HEK293 (cell line): ENCODE measurements at regions not wholly inside any gene's neighbourhood (a gene's known extent, or its start where the extent isn't known, plus 50 kb on each side); places are given as distances from the start of the nearest gene placed in this dataset.

Experiments used
- CTCF ChIA-PET: fragments of 350-600 bp; formaldehyde crosslinking; extraction: SDS; loops from one replicate; lab custom pipeline; 2021; ENCODE audit warnings: antibody characterized with exemption; lab: Yijun Ruan, JAX
- POLR2A ChIA-PET: fragments of 300-600 bp; formaldehyde crosslinking; extraction: SDS; loops from one replicate; lab custom pipeline; 2020; ENCODE audit warnings: antibody characterized with exemption, inconsistent platforms; lab: Yijun Ruan, JAX
- H3K27ac ChIP-seq: fragments of 200-500 bp; sonication (Bioruptor generic); 2 replicates; pipeline ENCODE4 v1.5.1; 2014; ENCODE audit warnings: low read depth, low read length, control low read depth, inconsistent platforms; ENCODE audit errors: extremely low read depth
- H3K36me3 ChIP-seq, 2 experiments: fragments of 200-500 bp in 1 of 2; sonication (Bioruptor generic) in 1 of 2; 1 replicate in 1 of 2; 2 replicates in 1 of 2; pipeline ENCODE4 v1.5.1; 2014 to 2017; ENCODE audit warnings: inconsistent platforms in 2 of 2, low read length in 2 of 2; ENCODE audit not compliant: control insufficient read depth in 2 of 2, insufficient read depth in 1 of 2
- H3K4me1 ChIP-seq: fragments of 200-500 bp; sonication (Bioruptor generic); 2 replicates; pipeline ENCODE4 v1.5.1; 2014; ENCODE audit warnings: mild to moderate bottlenecking, low read length, inconsistent platforms; ENCODE audit not compliant: control insufficient read depth, insufficient read depth
- H3K4me3 ChIP-seq: 2 replicates; pipeline ENCODE4 v1.5.1; 2011; ENCODE audit warnings: low read depth, mild to moderate bottlenecking, control low read depth, low read length, moderate library complexity
- H3K9me3 ChIP-seq: fragments of 200-500 bp; sonication (Bioruptor generic); 2 replicates; pipeline ENCODE4 v1.5.1; 2014; ENCODE audit warnings: low read depth, low read length, inconsistent platforms; ENCODE audit not compliant: control insufficient read depth, insufficient read depth
- AEBP2 ChIP-seq: fragments of 450-650 bp; formaldehyde crosslinking; IDR thresholded peaks from 2 replicates; pipeline ENCODE4 v1.5.1; 2016; ENCODE audit warnings: missing biosample characterization, missing genetic modification characterization, borderline replicate concordance
- ATF2 ChIP-seq: fragments of 450-650 bp; formaldehyde crosslinking; IDR thresholded peaks from 2 replicates; pipeline ENCODE4 v1.5.1; 2016; ENCODE audit warnings: missing biosample characterization, missing genetic modification characterization, low read depth
- KLF16 ChIP-seq: fragments of 450-650 bp; formaldehyde crosslinking; IDR thresholded peaks from 2 replicates; pipeline ENCODE4 v1.5.1; 2017; ENCODE audit warnings: missing biosample characterization, missing genetic modification characterization
- MYNN ChIP-seq: fragments of 450-650 bp; formaldehyde crosslinking; IDR thresholded peaks from 2 replicates; pipeline ENCODE4 v1.5.1; 2016; ENCODE audit warnings: missing biosample characterization, missing genetic modification characterization, borderline replicate concordance
- OVOL3 ChIP-seq: fragments of 450-650 bp; formaldehyde crosslinking; IDR thresholded peaks from 2 replicates; pipeline ENCODE4 v1.5.1; 2016; ENCODE audit warnings: missing biosample characterization, missing genetic modification characterization
- SALL2 ChIP-seq: fragments of 450-650 bp; formaldehyde crosslinking; IDR thresholded peaks from 2 replicates; pipeline ENCODE4 v1.5.0; 2017; ENCODE audit warnings: missing biosample characterization, mild to moderate bottlenecking, missing genetic modification characterization, borderline replicate concordance
- SP3 ChIP-seq: fragments of 450-650 bp; formaldehyde crosslinking; IDR thresholded peaks from 2 replicates; pipeline ENCODE4 v1.5.1; 2016; ENCODE audit warnings: missing biosample characterization, missing genetic modification characterization
- ZNF23 ChIP-seq: fragments of 450-650 bp; formaldehyde crosslinking; IDR thresholded peaks from 2 replicates; pipeline ENCODE4 v1.5.1; 2016; ENCODE audit warnings: missing biosample characterization, missing genetic modification characterization, borderline replicate concordance
- ZNF24 ChIP-seq: fragments of 450-650 bp; formaldehyde crosslinking; IDR thresholded peaks from 2 replicates; pipeline ENCODE4 v1.5.1; 2016; ENCODE audit warnings: missing biosample characterization, missing genetic modification characterization
- ZNF248 ChIP-seq: fragments of 450-650 bp; formaldehyde crosslinking; IDR thresholded peaks from 2 replicates; pipeline ENCODE4 v1.5.1; 2017; ENCODE audit warnings: missing biosample characterization, missing genetic modification characterization
- ZNF324 ChIP-seq: fragments of 450-650 bp; formaldehyde crosslinking; IDR thresholded peaks from 2 replicates; pipeline ENCODE4 v1.5.1; 2016; ENCODE audit warnings: missing biosample characterization, missing genetic modification characterization
- ZNF335 ChIP-seq: fragments of 450-650 bp; formaldehyde crosslinking; conservative IDR thresholded peaks from 2 replicates; pipeline ENCODE4 v1.5.1; 2016; ENCODE audit warnings: missing biosample characterization, missing genetic modification characterization
- ZNF48 ChIP-seq: fragments of 450-650 bp; formaldehyde crosslinking; IDR thresholded peaks from 2 replicates; pipeline ENCODE4 v1.5.1; 2016; ENCODE audit warnings: missing biosample characterization, missing genetic modification characterization
- ZNF510 ChIP-seq: fragments of 450-650 bp; formaldehyde crosslinking; IDR thresholded peaks from 2 replicates; pipeline ENCODE4 v1.5.1; 2018; ENCODE audit warnings: mild to moderate bottlenecking, missing genetic modification characterization, missing biosample characterization; ENCODE audit not compliant: insufficient replicate concordance
- ZNF529 ChIP-seq: fragments of 450-650 bp; formaldehyde crosslinking; IDR thresholded peaks from 2 replicates; pipeline ENCODE4 v1.5.1; 2017; ENCODE audit warnings: missing genetic modification characterization, missing biosample characterization; ENCODE audit not compliant: insufficient replicate concordance
- ZNF707 ChIP-seq: fragments of 450-650 bp; formaldehyde crosslinking; IDR thresholded peaks from 2 replicates; pipeline ENCODE4 v1.5.1; 2016; ENCODE audit warnings: missing biosample characterization, missing genetic modification characterization
- ZNF747 ChIP-seq: fragments of 450-650 bp; formaldehyde crosslinking; IDR thresholded peaks from 2 replicates; pipeline ENCODE4 v1.5.1; 2016; ENCODE audit warnings: missing biosample characterization, missing genetic modification characterization
- ZNF791 ChIP-seq: fragments of 450-650 bp; formaldehyde crosslinking; IDR thresholded peaks from 2 replicates; pipeline ENCODE4 v1.5.1; 2016; ENCODE audit warnings: missing biosample characterization, missing genetic modification characterization
- ZSCAN16 ChIP-seq: fragments of 450-650 bp; formaldehyde crosslinking; IDR thresholded peaks from 2 replicates; pipeline ENCODE4 v1.5.1; 2016; ENCODE audit warnings: missing biosample characterization, missing genetic modification characterization

GRCh38 chr18:72922895-72923294 lies 55.1 kb upstream of the NETO1 start:
- ChIA-PET CTCF (no interaction called here), POLR2A (no interaction called here)
- Histone ChIP-seq H3K9me3 (no peaks in the 10 kb centered on the region), H3K27ac (no peak overlapping the region), H3K36me3 (no peaks in the 10 kb centered on the region), H3K4me1 (no peaks in the 10 kb centered on the region), H3K4me3 (no peak overlapping the region)
- TF ChIP-seq ATF2, result no peak
- TF ChIP-seq ZNF335, result no peak
- no peak for TF ChIP-seq ZNF529
- TF ChIP-seq ZSCAN16 (tag by site-specific recombination), result no peak
- no peak for TF ChIP-seq AEBP2 (tag by site-specific recombination)
- TF ChIP-seq ZNF23, result no peak
- TF ChIP-seq KLF16 (tag by site-specific recombination), result no peak
- no peak for TF ChIP-seq ZNF48 (tag by site-specific recombination)
- TF ChIP-seq ZNF24 (tag by site-specific recombination), result no peak
- no peak for TF ChIP-seq MYNN
- no peak for TF ChIP-seq SALL2
- no peak for TF ChIP-seq ZNF707 (tag by site-specific recombination)
- no peak for TF ChIP-seq ZNF324
- TF ChIP-seq ZNF510 (tag by site-specific recombination), result no peak
- no peak for TF ChIP-seq OVOL3
- no peak for TF ChIP-seq ZNF791
- TF ChIP-seq ZNF747 (tag by site-specific recombination), result no peak
- no peak for TF ChIP-seq SP3 (tag by site-specific recombination)
- TF ChIP-seq ZNF248, result no peak
